K562 (cell line): ENCODE measurements at regions not wholly inside any gene's neighbourhood (a gene's known extent, or its start where the extent isn't known, plus 50 kb on each side); places are given as distances from the start of the nearest gene placed in this dataset.

ENCODE experiments used
- ATAC-seq: fragments of 200-7000 bp; cut with Tn5 transposase; 3 replicates; pipeline ENCODE4 v1.9.1; 2020; ENCODE audit warnings: moderate library complexity
- BruUV-seq: library from RNA; stranded (reverse); fragments of 400-500 nt; replicated peaks from 2 replicates; lab custom pipeline; 2021; lab: Mats Ljungman, UMichigan
- CTCF ChIA-PET: fragments of 300-600 bp; formaldehyde crosslinking; extraction: SDS; loops from one replicate; lab custom pipeline; 2021; ENCODE audit warnings: low intra/inter-chr PET ratio; lab: Yijun Ruan, JAX
- POLR2A ChIA-PET: fragments of 300-600, 350-650 bp; sonication (Branson Sonifier 250); formaldehyde crosslinking; extraction: SDS; loops from one replicate; lab custom pipeline; 2021; ENCODE audit warnings: antibody characterized with exemption, inconsistent platforms; lab: Yijun Ruan, JAX
- DNase-seq, 4 experiments: peaks; one replicate each; pipeline versions ENCODE4 v3.0.0 to v3.0.0-alpha.2; 2011 to 2018; ENCODE audit warnings: low spot score in 3 of 4, mixed read lengths in 3 of 4; ENCODE audit errors: extremely low read depth in 1 of 4
- FAIRE-seq: peaks from 2 replicates; lab custom pipeline; 2011; peaks lifted over from hg19 to GRCh38; lab: Jason Lieb, UNC
- H2AFZ ChIP-seq: 2 replicates; pipeline ENCODE4 v1.6.0; 2011; ENCODE audit warnings: low read depth, low read length, control low read depth, inconsistent platforms
- H3K27ac ChIP-seq: fragments of 200-600 bp; 3 replicates; pipeline ENCODE4 v1.8.0; 2011; ENCODE audit warnings: low read depth, mild to moderate bottlenecking, control low read depth, inconsistent platforms, low read length, moderate library complexity, mixed read lengths; ENCODE audit errors: extremely low read depth
- H3K27me3 ChIP-seq, 2 experiments: fragments of 300-600 bp in 1 of 2; 2 replicates in 1 of 2; 3 replicates in 1 of 2; pipeline versions ENCODE4 v1.6.0 to v1.8.0; 2011; ENCODE audit warnings: inconsistent platforms in 2 of 2, low read length in 2 of 2, mild to moderate bottlenecking in 1 of 2, mixed read lengths in 1 of 2, moderate library complexity in 1 of 2; ENCODE audit not compliant: control insufficient read depth in 2 of 2, insufficient read depth in 2 of 2
- H3K36me3 ChIP-seq: fragments of 300-600 bp; 3 replicates; pipeline ENCODE4 v1.8.0; 2011; ENCODE audit warnings: mild to moderate bottlenecking, low read length, inconsistent platforms; ENCODE audit not compliant: control insufficient read depth, insufficient read depth
- H3K4me1 ChIP-seq, 2 experiments: fragments of 200-600 bp in 1 of 2; replicated peaks in 1 of 2; 2 replicates in 1 of 2; 3 replicates in 1 of 2; pipeline versions ENCODE4 v1.5.1 to v1.8.0; 2011; ENCODE audit warnings: inconsistent platforms in 2 of 2, low read length in 2 of 2, mild to moderate bottlenecking in 1 of 2, mixed read lengths in 1 of 2, moderate library complexity in 1 of 2; ENCODE audit not compliant: control insufficient read depth in 2 of 2, insufficient read depth in 2 of 2
- H3K4me2 ChIP-seq: 2 replicates; pipeline ENCODE4 v1.6.1; 2011; ENCODE audit warnings: low read length, control low read depth, inconsistent platforms, mixed read lengths; ENCODE audit not compliant: insufficient read depth
- H3K4me3 ChIP-seq: fragments of 200-600 bp; sonication (generic), shearing (Covaris generic); 2 replicates; pipeline ENCODE4 v1.5.1; 2016; ENCODE audit warnings: control low read depth, inconsistent platforms
- H3K79me2 ChIP-seq: fragments of 200-600 bp; 3 replicates; pipeline ENCODE4 v1.8.0; 2011; ENCODE audit warnings: low read length, inconsistent platforms; ENCODE audit not compliant: control insufficient read depth, insufficient read depth
- H3K9ac ChIP-seq, 2 experiments: 2 replicates each; pipeline versions ENCODE4 v1.6.0 to v1.6.1; 2011; ENCODE audit warnings: low read depth in 2 of 2, low read length in 2 of 2, control low read depth in 1 of 2, inconsistent platforms in 1 of 2, mild to moderate bottlenecking in 1 of 2, mixed read lengths in 1 of 2; ENCODE audit not compliant: insufficient read depth in 1 of 2
- H3K9me1 ChIP-seq: one replicate; pipeline ENCODE4 v1.6.0; 2011; ENCODE audit warnings: inconsistent platforms, mild to moderate bottlenecking, low read length, moderate library complexity; ENCODE audit not compliant: control insufficient read depth, insufficient read depth
- H3K9me3 ChIP-seq: replicated peaks from 2 replicates; pipeline ENCODE4 v1.5.1; 2011; ENCODE audit warnings: low read depth, low read length, inconsistent platforms; ENCODE audit not compliant: control insufficient read depth, insufficient read depth
- H4K20me1 ChIP-seq: replicated peaks from 2 replicates; pipeline ENCODE4 v1.6.1; 2011; ENCODE audit warnings: low read length, inconsistent platforms, mixed read lengths; ENCODE audit not compliant: control insufficient read depth, insufficient read depth
- CBX5 ChIP-seq: IDR thresholded peaks from 2 replicates; pipeline ENCODE4 v1.6.1; 2014; ENCODE audit warnings: low read depth, borderline replicate concordance
- HMGN3 ChIP-seq: IDR thresholded peaks from 2 replicates; pipeline ENCODE4 v1.6.1; 2011; ENCODE audit warnings: borderline replicate concordance, low read depth, mild to moderate bottlenecking, mixed read lengths, low read length; ENCODE audit not compliant: insufficient read length; ENCODE audit errors: extremely low read depth
- HNRNPUL1 ChIP-seq: fragments of 200-400 bp; formaldehyde crosslinking; IDR thresholded peaks from 2 replicates; pipeline ENCODE4 v1.6.1; 2017; ENCODE audit warnings: low read length
- ILK ChIP-seq: fragments of 450-650 bp; IDR thresholded peaks from 2 replicates; pipeline ENCODE4 v1.6.1; 2016; ENCODE audit warnings: missing genetic modification characterization, low read depth, mild to moderate bottlenecking, missing compliant biosample characterization, moderate library complexity, borderline replicate concordance
- RHOXF2B ChIP-seq: fragments of 250-450 bp; sonication (Bioruptor Pico); conservative IDR thresholded peaks from 2 replicates; pipeline ENCODE4 v1.5.1; 2021
- TRIM28 ChIP-seq: fragments of 450-650 bp; IDR thresholded peaks from 2 replicates; pipeline ENCODE4 v1.6.1; 2017
- ZBTB17 ChIP-seq: fragments of 450-650 bp; formaldehyde crosslinking; IDR thresholded peaks from 2 replicates; pipeline ENCODE4 v1.4.0; 2020; ENCODE audit warnings: mild to moderate bottlenecking
- ZNF695 ChIP-seq: fragments of 450-650 bp; formaldehyde crosslinking; IDR thresholded peaks from 2 replicates; pipeline ENCODE4 v1.4.0; 2020; ENCODE audit warnings: mild to moderate bottlenecking, moderate library complexity
- WGBS: fragments of 100-300 bp; shearing (Covaris generic); methylation state at CpG from one replicate; pipeline ENCODE4 v1.1.6; 2016; ENCODE audit warnings: low coverage, mixed read lengths; ENCODE audit not compliant: insufficient coverage; ENCODE audit errors: missing lambda C conversion rate; 5-methylcytosine and 5-hydroxymethylcytosine counted together
- in situ Hi-C: fragments of 300-500 bp; cut with MboI; formaldehyde crosslinking; loops from 4 replicates; pipeline ENCODE4 v1.15.0; 2018; ENCODE audit warnings: inconsistent platforms, mixed read lengths
- intact Hi-C: fragments of 100-400 bp; cut with micrococcal nuclease; formaldehyde crosslinking; loops from 2 replicates; pipeline ENCODE4 v1.14.2; 2022
- TF ChIP-seq, protein P1 (sequence below): fragments of 250-450 bp; sonication (Bioruptor Pico); IDR thresholded peaks from 2 replicates; pipeline ENCODE4 v1.5.0; 2022; ENCODE audit warnings: mild to moderate bottlenecking
- TF ChIP-seq, protein P2 (sequence below): fragments of 250-450 bp; sonication (Bioruptor Pico); IDR thresholded peaks from 2 replicates; pipeline ENCODE4 v1.4.0; 2020
- TF ChIP-seq, protein P3 (sequence below): sonication (generic); formaldehyde crosslinking; IDR thresholded peaks from 2 replicates; pipeline ENCODE4 v1.8.0; 2023; ENCODE audit warnings: mild to moderate bottlenecking, missing genetic modification reagents

DNA sequence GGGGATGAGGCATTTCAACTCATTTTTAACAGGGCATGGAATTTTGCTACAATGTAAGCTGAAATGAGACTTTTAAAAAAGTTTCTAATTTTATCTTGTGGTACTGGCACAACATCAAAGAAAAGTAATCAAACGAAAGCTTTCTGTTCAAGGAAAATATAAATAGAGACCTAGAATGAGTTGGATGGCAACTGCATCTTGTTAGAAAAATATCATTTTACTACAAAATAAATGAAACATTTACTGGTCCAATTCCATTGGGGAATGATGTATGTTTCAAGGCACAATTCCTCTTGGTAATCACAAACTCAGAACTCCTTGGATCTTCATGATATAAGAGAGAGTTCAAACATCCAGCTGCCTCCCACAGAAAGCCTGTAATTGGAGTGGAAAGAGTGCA is 102.8 kb downstream of the HMHB1 start:
- no peak for DNase-seq
- Histone ChIP-seq H3K9me1 (no peaks in the 10 kb centered on the region), H3K27ac (no peak overlapping the region), H3K4me3 (no peak overlapping the region), H3K4me2 (no peak overlapping the region), H3K27me3 (no peaks in the 10 kb centered on the region), H4K20me1 (no peaks in the 10 kb centered on the region), H3K9me3 (no peaks in the 10 kb centered on the region), H3K9ac (no peak overlapping the region), H2AFZ (no peak overlapping the region), H3K36me3 (no peaks in the 10 kb centered on the region), H3K79me2 (no peaks in the 10 kb centered on the region), H3K4me1 (no peaks in the 10 kb centered on the region)
- in situ Hi-C loops (no loop called here), intact Hi-C loops (no loop called here)
- no peak for ATAC-seq
- FAIRE-seq, result no peak
- BruUV-seq, result no TSS peak
- CTCF ChIA-PET, result no interaction called here
- POLR2A ChIA-PET, result interaction anchor here (0.6 kb wide), 1 partner anchor 795 kb away, joined by 4 read pairs; no protein-coding TSS in a partner anchor
- 0% methylated on average over 1 of the region's 1 CpG for WGBS
- TF ChIP-seq HNRNPUL1 (no peak), ZNF695 (CRISPR knock-in tag) (no peak), RHOXF2B (CRISPR knock-in tag) (no peak), ILK (tag) (no peak), TRIM28 (no peak), CBX5 (no peak), HMGN3 (no peak), ZBTB17 (CRISPR knock-in tag) (no peak)
- TF ChIP-seq, protein P1, sequence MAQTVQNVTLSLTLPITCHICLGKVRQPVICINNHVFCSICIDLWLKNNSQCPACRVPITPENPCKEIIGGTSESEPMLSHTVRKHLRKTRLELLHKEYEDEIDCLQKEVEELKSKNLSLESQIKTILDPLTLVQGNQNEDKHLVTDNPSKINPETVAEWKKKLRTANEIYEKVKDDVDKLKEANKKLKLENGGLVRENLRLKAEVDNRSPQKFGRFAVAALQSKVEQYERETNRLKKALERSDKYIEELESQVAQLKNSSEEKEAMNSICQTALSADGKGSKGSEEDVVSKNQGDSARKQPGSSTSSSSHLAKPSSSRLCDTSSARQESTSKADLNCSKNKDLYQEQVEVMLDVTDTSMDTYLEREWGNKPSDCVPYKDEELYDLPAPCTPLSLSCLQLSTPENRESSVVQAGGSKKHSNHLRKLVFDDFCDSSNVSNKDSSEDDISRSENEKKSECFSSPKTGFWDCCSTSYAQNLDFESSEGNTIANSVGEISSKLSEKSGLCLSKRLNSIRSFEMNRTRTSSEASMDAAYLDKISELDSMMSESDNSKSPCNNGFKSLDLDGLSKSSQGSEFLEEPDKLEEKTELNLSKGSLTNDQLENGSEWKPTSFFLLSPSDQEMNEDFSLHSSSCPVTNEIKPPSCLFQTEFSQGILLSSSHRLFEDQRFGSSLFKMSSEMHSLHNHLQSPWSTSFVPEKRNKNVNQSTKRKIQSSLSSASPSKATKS (CRISPR knock-in tag), result no peak
- TF ChIP-seq, protein P2, sequence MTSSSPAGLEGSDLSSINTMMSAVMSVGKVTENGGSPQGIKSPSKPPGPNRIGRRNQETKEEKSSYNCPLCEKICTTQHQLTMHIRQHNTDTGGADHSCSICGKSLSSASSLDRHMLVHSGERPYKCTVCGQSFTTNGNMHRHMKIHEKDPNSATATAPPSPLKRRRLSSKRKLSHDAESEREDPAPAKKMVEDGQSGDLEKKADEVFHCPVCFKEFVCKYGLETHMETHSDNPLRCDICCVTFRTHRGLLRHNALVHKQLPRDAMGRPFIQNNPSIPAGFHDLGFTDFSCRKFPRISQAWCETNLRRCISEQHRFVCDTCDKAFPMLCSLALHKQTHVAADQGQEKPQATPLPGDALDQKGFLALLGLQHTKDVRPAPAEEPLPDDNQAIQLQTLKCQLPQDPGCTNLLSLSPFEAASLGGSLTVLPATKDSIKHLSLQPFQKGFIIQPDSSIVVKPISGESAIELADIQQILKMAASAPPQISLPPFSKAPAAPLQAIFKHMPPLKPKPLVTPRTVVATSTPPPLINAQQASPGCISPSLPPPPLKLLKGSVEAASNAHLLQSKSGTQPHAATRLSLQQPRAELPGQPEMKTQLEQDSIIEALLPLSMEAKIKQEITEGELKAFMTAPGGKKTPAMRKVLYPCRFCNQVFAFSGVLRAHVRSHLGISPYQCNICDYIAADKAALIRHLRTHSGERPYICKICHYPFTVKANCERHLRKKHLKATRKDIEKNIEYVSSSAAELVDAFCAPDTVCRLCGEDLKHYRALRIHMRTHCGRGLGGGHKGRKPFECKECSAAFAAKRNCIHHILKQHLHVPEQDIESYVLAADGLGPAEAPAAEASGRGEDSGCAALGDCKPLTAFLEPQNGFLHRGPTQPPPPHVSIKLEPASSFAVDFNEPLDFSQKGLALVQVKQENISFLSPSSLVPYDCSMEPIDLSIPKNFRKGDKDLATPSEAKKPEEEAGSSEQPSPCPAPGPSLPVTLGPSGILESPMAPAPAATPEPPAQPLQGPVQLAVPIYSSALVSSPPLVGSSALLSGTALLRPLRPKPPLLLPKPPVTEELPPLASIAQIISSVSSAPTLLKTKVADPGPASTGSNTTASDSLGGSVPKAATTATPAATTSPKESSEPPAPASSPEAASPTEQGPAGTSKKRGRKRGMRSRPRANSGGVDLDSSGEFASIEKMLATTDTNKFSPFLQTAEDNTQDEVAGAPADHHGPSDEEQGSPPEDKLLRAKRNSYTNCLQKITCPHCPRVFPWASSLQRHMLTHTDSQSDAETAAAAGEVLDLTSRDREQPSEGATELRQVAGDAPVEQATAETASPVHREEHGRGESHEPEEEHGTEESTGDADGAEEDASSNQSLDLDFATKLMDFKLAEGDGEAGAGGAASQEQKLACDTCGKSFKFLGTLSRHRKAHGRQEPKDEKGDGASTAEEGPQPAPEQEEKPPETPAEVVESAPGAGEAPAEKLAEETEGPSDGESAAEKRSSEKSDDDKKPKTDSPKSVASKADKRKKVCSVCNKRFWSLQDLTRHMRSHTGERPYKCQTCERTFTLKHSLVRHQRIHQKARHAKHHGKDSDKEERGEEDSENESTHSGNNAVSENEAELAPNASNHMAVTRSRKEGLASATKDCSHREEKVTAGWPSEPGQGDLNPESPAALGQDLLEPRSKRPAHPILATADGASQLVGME (CRISPR knock-in tag), result no peak
- TF ChIP-seq, protein P3, sequence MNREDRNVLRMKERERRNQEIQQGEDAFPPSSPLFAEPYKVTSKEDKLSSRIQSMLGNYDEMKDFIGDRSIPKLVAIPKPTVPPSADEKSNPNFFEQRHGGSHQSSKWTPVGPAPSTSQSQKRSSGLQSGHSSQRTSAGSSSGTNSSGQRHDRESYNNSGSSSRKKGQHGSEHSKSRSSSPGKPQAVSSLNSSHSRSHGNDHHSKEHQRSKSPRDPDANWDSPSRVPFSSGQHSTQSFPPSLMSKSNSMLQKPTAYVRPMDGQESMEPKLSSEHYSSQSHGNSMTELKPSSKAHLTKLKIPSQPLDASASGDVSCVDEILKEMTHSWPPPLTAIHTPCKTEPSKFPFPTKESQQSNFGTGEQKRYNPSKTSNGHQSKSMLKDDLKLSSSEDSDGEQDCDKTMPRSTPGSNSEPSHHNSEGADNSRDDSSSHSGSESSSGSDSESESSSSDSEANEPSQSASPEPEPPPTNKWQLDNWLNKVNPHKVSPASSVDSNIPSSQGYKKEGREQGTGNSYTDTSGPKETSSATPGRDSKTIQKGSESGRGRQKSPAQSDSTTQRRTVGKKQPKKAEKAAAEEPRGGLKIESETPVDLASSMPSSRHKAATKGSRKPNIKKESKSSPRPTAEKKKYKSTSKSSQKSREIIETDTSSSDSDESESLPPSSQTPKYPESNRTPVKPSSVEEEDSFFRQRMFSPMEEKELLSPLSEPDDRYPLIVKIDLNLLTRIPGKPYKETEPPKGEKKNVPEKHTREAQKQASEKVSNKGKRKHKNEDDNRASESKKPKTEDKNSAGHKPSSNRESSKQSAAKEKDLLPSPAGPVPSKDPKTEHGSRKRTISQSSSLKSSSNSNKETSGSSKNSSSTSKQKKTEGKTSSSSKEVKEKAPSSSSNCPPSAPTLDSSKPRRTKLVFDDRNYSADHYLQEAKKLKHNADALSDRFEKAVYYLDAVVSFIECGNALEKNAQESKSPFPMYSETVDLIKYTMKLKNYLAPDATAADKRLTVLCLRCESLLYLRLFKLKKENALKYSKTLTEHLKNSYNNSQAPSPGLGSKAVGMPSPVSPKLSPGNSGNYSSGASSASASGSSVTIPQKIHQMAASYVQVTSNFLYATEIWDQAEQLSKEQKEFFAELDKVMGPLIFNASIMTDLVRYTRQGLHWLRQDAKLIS (CRISPR knock-in tag), result no peak
